C4-2B (cell line): ENCODE measurements at regions not wholly inside any gene's neighbourhood (a gene's known extent, or its start where the extent isn't known, plus 50 kb on each side); places are given as distances from the start of the nearest gene placed in this dataset.

Experiments used
- CTCF ChIP-seq: fragments of 450-650 bp; conservative IDR thresholded peaks from 2 replicates; pipeline ENCODE4 v1.5.1; 2017; ENCODE audit warnings: mild to moderate bottlenecking
- ZFX ChIP-seq: fragments of 450-650 bp; IDR thresholded peaks from 2 replicates; pipeline ENCODE4 v1.6.1; 2017

DNA sequence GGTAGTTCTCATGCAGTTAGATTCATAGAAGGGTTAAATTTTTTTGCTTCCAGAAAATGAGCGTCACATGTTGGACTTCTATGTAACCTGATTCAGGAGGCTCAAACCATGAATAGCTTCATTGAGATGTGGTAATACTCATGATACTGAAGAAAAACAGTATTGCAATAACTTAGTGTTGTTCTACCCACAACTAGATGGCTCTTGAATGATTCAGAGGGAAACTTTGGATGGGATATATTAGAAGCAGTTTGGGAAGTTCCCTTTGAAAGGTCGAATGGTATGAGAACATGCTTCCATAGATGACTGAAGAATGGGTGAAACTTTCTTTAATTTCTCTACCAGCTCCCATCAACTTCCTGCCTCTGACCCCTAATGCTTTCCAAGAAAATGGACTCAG, 211.7 kb upstream of the PTGFR start:
- TF ChIP-seq CTCF (no peak), ZFX (no peak)
